Ishikawa (cell line): ENCODE measurements at regions not wholly inside any gene's neighbourhood (a gene's known extent, or its start where the extent isn't known, plus 50 kb on each side); places are given as distances from the start of the nearest gene placed in this dataset.

ENCODE experiments used
- CEBPB ChIP-seq: IDR thresholded peaks from 2 replicates; pipeline ENCODE4 v1.6.1; 2012
- CREB1 ChIP-seq: IDR thresholded peaks from 2 replicates; pipeline ENCODE4 v1.6.1; 2012; ENCODE audit warnings: low read depth
- EGR1 ChIP-seq: IDR thresholded peaks from 2 replicates; pipeline ENCODE4 v1.6.1; 2012
- EP300 ChIP-seq: IDR thresholded peaks from 2 replicates; pipeline ENCODE4 v1.6.1; 2012; ENCODE audit warnings: borderline replicate concordance
- FOXM1 ChIP-seq: IDR thresholded peaks from 2 replicates; pipeline ENCODE4 v1.6.1; 2012; ENCODE audit warnings: low read depth, borderline replicate concordance
- NFIC ChIP-seq: IDR thresholded peaks from 2 replicates; pipeline ENCODE4 v1.6.1; 2012
- RAD21 ChIP-seq: IDR thresholded peaks from 2 replicates; pipeline ENCODE4 v1.6.1; 2012; ENCODE audit warnings: low read depth
- TAF1 ChIP-seq: IDR thresholded peaks from 2 replicates; pipeline ENCODE4 v1.6.1; 2012; ENCODE audit warnings: low read depth, mild to moderate bottlenecking
- TCF12 ChIP-seq: IDR thresholded peaks from 2 replicates; pipeline ENCODE4 v1.6.1; 2012; ENCODE audit warnings: low read depth
- TEAD4 ChIP-seq: IDR thresholded peaks from 2 replicates; pipeline ENCODE4 v1.6.1; 2012
- YY1 ChIP-seq: IDR thresholded peaks from 2 replicates; pipeline ENCODE4 v1.6.1; 2012; ENCODE audit warnings: low read depth
- ZBTB7A ChIP-seq: IDR thresholded peaks from 2 replicates; pipeline ENCODE4 v1.6.1; 2012; ENCODE audit warnings: low read depth
- TF ChIP-seq, protein P1 (sequence below): IDR thresholded peaks from 2 replicates; pipeline ENCODE4 v1.6.1; 2012
- TF ChIP-seq, protein P2 (sequence below): IDR thresholded peaks from 2 replicates; pipeline ENCODE4 v1.6.1; 2012
- TF ChIP-seq, protein P3 (sequence below): IDR thresholded peaks from 2 replicates; pipeline ENCODE4 v1.6.1; 2012; ENCODE audit warnings: low read depth, mild to moderate bottlenecking

DNA sequence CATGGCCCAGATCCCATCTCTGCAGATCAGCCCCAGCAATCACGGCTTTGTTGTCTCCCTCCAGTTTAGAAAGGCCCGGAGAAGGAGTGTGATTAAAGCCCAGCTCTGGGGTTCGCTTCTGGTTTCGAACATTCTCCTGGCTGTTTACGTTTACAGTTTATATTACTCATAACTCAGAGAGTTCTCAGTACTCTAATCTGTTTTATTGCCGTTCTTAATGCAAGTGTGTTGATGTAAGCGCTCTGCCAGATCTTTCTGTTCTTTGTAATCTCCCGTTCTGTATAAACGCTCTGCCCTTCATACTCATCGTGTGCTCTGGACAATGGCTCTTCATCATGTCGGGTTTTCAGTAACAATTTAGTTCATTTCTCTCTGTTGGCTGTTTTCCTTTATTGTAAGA, 82.5 kb upstream of the PRNP start:
- no peak for TF ChIP-seq TAF1
- no peak for TF ChIP-seq YY1
- TF ChIP-seq EP300 = no peak
- no peak for TF ChIP-seq CREB1
- no peak for TF ChIP-seq TEAD4
- TF ChIP-seq NFIC = no peak
- TF ChIP-seq, protein P1, sequence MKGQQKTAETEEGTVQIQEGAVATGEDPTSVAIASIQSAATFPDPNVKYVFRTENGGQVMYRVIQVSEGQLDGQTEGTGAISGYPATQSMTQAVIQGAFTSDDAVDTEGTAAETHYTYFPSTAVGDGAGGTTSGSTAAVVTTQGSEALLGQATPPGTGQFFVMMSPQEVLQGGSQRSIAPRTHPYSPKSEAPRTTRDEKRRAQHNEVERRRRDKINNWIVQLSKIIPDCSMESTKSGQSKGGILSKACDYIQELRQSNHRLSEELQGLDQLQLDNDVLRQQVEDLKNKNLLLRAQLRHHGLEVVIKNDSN = no peak
- no peak for TF ChIP-seq ZBTB7A
- TF ChIP-seq, protein P2, sequence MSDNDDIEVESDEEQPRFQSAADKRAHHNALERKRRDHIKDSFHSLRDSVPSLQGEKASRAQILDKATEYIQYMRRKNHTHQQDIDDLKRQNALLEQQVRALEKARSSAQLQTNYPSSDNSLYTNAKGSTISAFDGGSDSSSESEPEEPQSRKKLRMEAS = no peak
- no peak for TF ChIP-seq RAD21
- no peak for TF ChIP-seq EGR1
- TF ChIP-seq FOXM1 = no peak
- TF ChIP-seq, protein P3, sequence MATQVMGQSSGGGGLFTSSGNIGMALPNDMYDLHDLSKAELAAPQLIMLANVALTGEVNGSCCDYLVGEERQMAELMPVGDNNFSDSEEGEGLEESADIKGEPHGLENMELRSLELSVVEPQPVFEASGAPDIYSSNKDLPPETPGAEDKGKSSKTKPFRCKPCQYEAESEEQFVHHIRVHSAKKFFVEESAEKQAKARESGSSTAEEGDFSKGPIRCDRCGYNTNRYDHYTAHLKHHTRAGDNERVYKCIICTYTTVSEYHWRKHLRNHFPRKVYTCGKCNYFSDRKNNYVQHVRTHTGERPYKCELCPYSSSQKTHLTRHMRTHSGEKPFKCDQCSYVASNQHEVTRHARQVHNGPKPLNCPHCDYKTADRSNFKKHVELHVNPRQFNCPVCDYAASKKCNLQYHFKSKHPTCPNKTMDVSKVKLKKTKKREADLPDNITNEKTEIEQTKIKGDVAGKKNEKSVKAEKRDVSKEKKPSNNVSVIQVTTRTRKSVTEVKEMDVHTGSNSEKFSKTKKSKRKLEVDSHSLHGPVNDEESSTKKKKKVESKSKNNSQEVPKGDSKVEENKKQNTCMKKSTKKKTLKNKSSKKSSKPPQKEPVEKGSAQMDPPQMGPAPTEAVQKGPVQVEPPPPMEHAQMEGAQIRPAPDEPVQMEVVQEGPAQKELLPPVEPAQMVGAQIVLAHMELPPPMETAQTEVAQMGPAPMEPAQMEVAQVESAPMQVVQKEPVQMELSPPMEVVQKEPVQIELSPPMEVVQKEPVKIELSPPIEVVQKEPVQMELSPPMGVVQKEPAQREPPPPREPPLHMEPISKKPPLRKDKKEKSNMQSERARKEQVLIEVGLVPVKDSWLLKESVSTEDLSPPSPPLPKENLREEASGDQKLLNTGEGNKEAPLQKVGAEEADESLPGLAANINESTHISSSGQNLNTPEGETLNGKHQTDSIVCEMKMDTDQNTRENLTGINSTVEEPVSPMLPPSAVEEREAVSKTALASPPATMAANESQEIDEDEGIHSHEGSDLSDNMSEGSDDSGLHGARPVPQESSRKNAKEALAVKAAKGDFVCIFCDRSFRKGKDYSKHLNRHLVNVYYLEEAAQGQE = no peak
- TF ChIP-seq TCF12 = no peak
- no peak for TF ChIP-seq CEBPB

DNA sequence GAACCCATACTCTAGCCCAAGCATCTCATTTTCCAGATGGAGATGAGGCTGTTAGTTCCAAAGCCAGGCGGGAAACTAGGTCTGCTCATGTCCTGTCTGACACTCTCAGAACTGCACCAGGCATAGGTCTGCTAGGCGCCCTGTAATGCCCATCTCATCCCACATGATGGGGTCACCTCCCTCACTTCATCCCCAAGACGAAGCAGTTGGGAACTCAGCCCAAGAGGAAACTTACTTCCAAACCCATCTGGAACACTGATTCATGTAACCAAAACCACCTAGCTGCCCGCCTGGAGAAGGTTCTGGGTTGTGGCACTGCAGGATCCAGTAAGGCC, 84.0 kb upstream of the PRNP start:
- no peak for TF ChIP-seq TCF12
- no peak for TF ChIP-seq FOXM1
- no peak for TF ChIP-seq EGR1
- TF ChIP-seq TEAD4 = no peak
- TF ChIP-seq, protein P1 = no peak
- TF ChIP-seq, protein P3 = no peak
- no peak for TF ChIP-seq CREB1
- no peak for TF ChIP-seq ZBTB7A
- no peak for TF ChIP-seq NFIC
- TF ChIP-seq RAD21 = no peak
- no peak for TF ChIP-seq YY1

DNA sequence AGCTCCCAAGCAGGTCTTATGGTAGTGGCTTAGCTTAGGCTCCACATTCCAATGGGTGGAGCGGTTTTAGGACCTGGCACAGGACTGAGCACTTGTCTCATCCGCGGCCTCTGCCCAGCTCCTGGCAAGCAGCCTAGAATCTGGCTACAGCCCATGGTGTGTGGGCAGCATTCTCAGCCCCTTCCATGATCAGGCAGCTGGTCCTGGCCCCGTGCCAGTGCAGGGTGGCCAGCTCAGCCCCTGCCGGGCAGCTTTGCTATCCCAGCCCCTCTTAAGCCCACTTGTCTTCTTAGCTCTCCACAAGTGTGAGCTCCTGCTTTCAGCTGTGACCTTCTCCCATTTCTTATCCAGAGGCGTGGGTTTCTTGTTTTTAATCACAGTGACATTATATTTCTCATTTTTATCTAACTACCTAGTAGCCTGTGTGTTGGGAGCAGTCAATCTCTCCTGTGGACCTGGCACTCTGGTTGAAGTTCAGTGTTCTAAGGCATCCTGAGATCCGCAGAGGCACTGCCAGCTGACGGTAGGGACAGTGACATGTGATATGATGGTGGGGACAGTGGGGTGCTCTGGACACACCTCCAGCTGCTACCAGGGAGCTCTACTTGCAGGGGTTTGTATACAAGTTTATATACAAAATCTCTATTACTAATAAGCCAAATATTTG, 84.5 kb upstream of the PRNP start:
- TF ChIP-seq NFIC (peak; percentile 98), RAD21 (no peak), TEAD4 (peak; percentile 86), FOXM1 (no peak), CREB1 (no peak), CEBPB (no peak), EP300 (peak; percentile 71), TCF12 (peak; percentile 91), ZBTB7A (peak; percentile 59; the same call in 1 of the 2 replicates), TAF1 (no peak), YY1 (no peak), EGR1 (peak; percentile 61; the same call in 1 of the 2 replicates)
- TF ChIP-seq, protein P1 = no peak
- TF ChIP-seq, protein P2 = no peak
- TF ChIP-seq, protein P3 = no peak
